ENCODE measurements at regions not wholly inside any gene's neighbourhood (a gene's known extent, or its start where the extent isn't known, plus 50 kb on each side); places are given as distances from the start of the nearest gene placed in this dataset.

- no peak for TF ChIP-seq CTCF (IDR thresholded peaks at IDR 0.05; ENCODE audit: extremely low read depth, insufficient read depth, missing control alignments)
- in situ Hi-C loops (cut with MboI; ENCODE audit: low pct_unique_long_range_greater_than_20kb, low sequenced_read_pairs, unreplicated experiment): no loop called here
- DNase-seq (ENCODE audit: low spot score): no peak
Observed at GRCh38 chr14:45362505-45362904, 109.5 kb upstream of the MIS18BP1 start.

- no peak for DNase-seq (ENCODE audit: low spot score)
- TF ChIP-seq CTCF (IDR thresholded peaks at IDR 0.05; ENCODE audit: extremely low read depth, insufficient read depth, missing control alignments): no peak
- in situ Hi-C loops (cut with MboI; ENCODE audit: low pct_unique_long_range_greater_than_20kb, low sequenced_read_pairs, unreplicated experiment): no loop called here
Observed at GRCh38 chr14:45361727-45362126, 108.7 kb upstream of the MIS18BP1 start.

GRCh38 chr14:45359746-45360145 is 106.7 kb upstream of the MIS18BP1 start:
- in situ Hi-C loops (cut with MboI; ENCODE audit: low pct_unique_long_range_greater_than_20kb, low sequenced_read_pairs, unreplicated experiment): no loop called here
- no peak for DNase-seq (ENCODE audit: low spot score)
- TF ChIP-seq CTCF (IDR thresholded peaks at IDR 0.05; ENCODE audit: extremely low read depth, insufficient read depth, missing control alignments): no peak

GRCh38 chr14:45332360-45332988 is 79.5 kb upstream of the MIS18BP1 start:
- no peak for DNase-seq (ENCODE audit: low spot score)
- no peak for TF ChIP-seq CTCF (IDR thresholded peaks at IDR 0.05; ENCODE audit: extremely low read depth, insufficient read depth, missing control alignments)
- in situ Hi-C loops (cut with MboI; ENCODE audit: low pct_unique_long_range_greater_than_20kb, low sequenced_read_pairs, unreplicated experiment): no loop called here

GRCh38 chr14:45308745-45309397 is 55.9 kb upstream of the MIS18BP1 start:
- TF ChIP-seq CTCF (IDR thresholded peaks at IDR 0.05; ENCODE audit: extremely low read depth, insufficient read depth, missing control alignments): no peak
- no peak for DNase-seq (ENCODE audit: low spot score)
- in situ Hi-C loops (cut with MboI; ENCODE audit: low pct_unique_long_range_greater_than_20kb, low sequenced_read_pairs, unreplicated experiment): no loop called here
